ENCODE measurements at regions not wholly inside any gene's neighbourhood (a gene's known extent, or its start where the extent isn't known, plus 50 kb on each side); places are given as distances from the start of the nearest gene placed in this dataset.
"Not testable (repeated sequence)": the region's sequence is repeated elsewhere in the genome, so short reads cannot be mapped to it uniquely, and the experiment has no call there.

GRCh38 chr14:97995531-97995930 is 1198.3 kb downstream of the VRK1 start:
- no peak for FAIRE-seq
- TF ChIP-seq POLR2A (IDR thresholded peaks at IDR 0.05; ENCODE audit: low read depth, low read length) (no peak), POLR2AphosphoS5 (IDR thresholded peaks at IDR 0.05; ENCODE audit: low read depth, low read length) (no peak), PAX5 (IDR thresholded peaks at IDR 0.05; ENCODE audit: insufficient read depth, low read length, severe bottlenecking) (no peak), SPI1 (IDR thresholded peaks at IDR 0.05; ENCODE audit: low read depth, low read length) (no peak), POU2F2 (IDR thresholded peaks at IDR 0.05; ENCODE audit: low read depth, low read length) (no peak), TAF1 (IDR thresholded peaks at IDR 0.05; ENCODE audit: low read depth, low read length) (no peak)
- no peak for DNase-seq (ENCODE audit: insufficient read length, low spot score)

- DNase-seq (ENCODE audit: insufficient read length, low spot score) (no peak), FAIRE-seq (no peak)
- TF ChIP-seq SPI1 (IDR thresholded peaks at IDR 0.05; ENCODE audit: low read depth, low read length) (no peak), POLR2AphosphoS5 (IDR thresholded peaks at IDR 0.05; ENCODE audit: low read depth, low read length) (no peak), PAX5 (IDR thresholded peaks at IDR 0.05; ENCODE audit: insufficient read depth, low read length, severe bottlenecking) (no peak), POLR2A (IDR thresholded peaks at IDR 0.05; ENCODE audit: low read depth, low read length) (no peak), TAF1 (IDR thresholded peaks at IDR 0.05; ENCODE audit: low read depth, low read length) (no peak), POU2F2 (IDR thresholded peaks at IDR 0.05; ENCODE audit: low read depth, low read length) (no peak)
Measured at GRCh38 chr14:98006008-98006407, 1208.8 kb downstream of the VRK1 start.

- no peak for TF ChIP-seq POU2F2 (IDR thresholded peaks at IDR 0.05; ENCODE audit: low read depth, low read length)
- TF ChIP-seq POLR2AphosphoS5 (IDR thresholded peaks at IDR 0.05; ENCODE audit: low read depth, low read length) = no peak
- DNase-seq (ENCODE audit: insufficient read length, low spot score) (no peak), FAIRE-seq (no peak)
Measured at GRCh38 chr14:98008381-98009113, 1211.4 kb downstream of the VRK1 start.

GRCh38 chr14:98009177-98009576 is 1212.0 kb downstream of the VRK1 start:
- DNase-seq (ENCODE audit: insufficient read length, low spot score) = not testable (repeated sequence)

GRCh38 chr14:98010784-98011183 is 1213.6 kb downstream of the VRK1 start:
- FAIRE-seq = no peak
- no peak for DNase-seq (ENCODE audit: insufficient read length, low spot score)
- TF ChIP-seq PAX5 (IDR thresholded peaks at IDR 0.05; ENCODE audit: insufficient read depth, low read length, severe bottlenecking) = no peak
- TF ChIP-seq TAF1 (IDR thresholded peaks at IDR 0.05; ENCODE audit: low read depth, low read length) = no peak
- no peak for TF ChIP-seq POLR2AphosphoS5 (IDR thresholded peaks at IDR 0.05; ENCODE audit: low read depth, low read length)
- TF ChIP-seq SPI1 (IDR thresholded peaks at IDR 0.05; ENCODE audit: low read depth, low read length) = no peak
- no peak for TF ChIP-seq POU2F2 (IDR thresholded peaks at IDR 0.05; ENCODE audit: low read depth, low read length)
- no peak for TF ChIP-seq POLR2A (IDR thresholded peaks at IDR 0.05; ENCODE audit: low read depth, low read length)

More at GRCh38 chr14:98009177-98009576, 1212.0 kb downstream of the VRK1 start:
- not testable (repeated sequence) for FAIRE-seq

GRCh38 chr14:98014851-98015615 is 1217.9 kb downstream of the VRK1 start:
- DNase-seq (ENCODE audit: insufficient read length, low spot score) = no peak
- TF ChIP-seq TAF1 (IDR thresholded peaks at IDR 0.05; ENCODE audit: low read depth, low read length) = no peak
- no peak for TF ChIP-seq POU2F2 (IDR thresholded peaks at IDR 0.05; ENCODE audit: low read depth, low read length)
- no peak for TF ChIP-seq SPI1 (IDR thresholded peaks at IDR 0.05; ENCODE audit: low read depth, low read length)
- no peak for TF ChIP-seq POLR2A (IDR thresholded peaks at IDR 0.05; ENCODE audit: low read depth, low read length)
- TF ChIP-seq PAX5 (IDR thresholded peaks at IDR 0.05; ENCODE audit: insufficient read depth, low read length, severe bottlenecking) = no peak
- TF ChIP-seq POLR2AphosphoS5 (IDR thresholded peaks at IDR 0.05; ENCODE audit: low read depth, low read length) = no peak
- no peak for FAIRE-seq

GRCh38 chr14:98015921-98016320 is 1218.7 kb downstream of the VRK1 start:
- DNase-seq (ENCODE audit: insufficient read length, low spot score) = no peak
- TF ChIP-seq POLR2A (IDR thresholded peaks at IDR 0.05; ENCODE audit: low read depth, low read length) (no peak), TAF1 (IDR thresholded peaks at IDR 0.05; ENCODE audit: low read depth, low read length) (no peak), SPI1 (IDR thresholded peaks at IDR 0.05; ENCODE audit: low read depth, low read length) (no peak), POU2F2 (IDR thresholded peaks at IDR 0.05; ENCODE audit: low read depth, low read length) (no peak), POLR2AphosphoS5 (IDR thresholded peaks at IDR 0.05; ENCODE audit: low read depth, low read length) (no peak), PAX5 (IDR thresholded peaks at IDR 0.05; ENCODE audit: insufficient read depth, low read length, severe bottlenecking) (no peak)
- FAIRE-seq = no peak

GRCh38 chr14:98018628-98019027 is 1221.4 kb downstream of the VRK1 start:
- no peak for FAIRE-seq
- TF ChIP-seq SPI1 (IDR thresholded peaks at IDR 0.05; ENCODE audit: low read depth, low read length) = no peak
- TF ChIP-seq TAF1 (IDR thresholded peaks at IDR 0.05; ENCODE audit: low read depth, low read length) = no peak
- no peak for TF ChIP-seq PAX5 (IDR thresholded peaks at IDR 0.05; ENCODE audit: insufficient read depth, low read length, severe bottlenecking)
- no peak for TF ChIP-seq POLR2A (IDR thresholded peaks at IDR 0.05; ENCODE audit: low read depth, low read length)
- TF ChIP-seq POU2F2 (IDR thresholded peaks at IDR 0.05; ENCODE audit: low read depth, low read length) = no peak
- no peak for TF ChIP-seq POLR2AphosphoS5 (IDR thresholded peaks at IDR 0.05; ENCODE audit: low read depth, low read length)
- DNase-seq (ENCODE audit: insufficient read length, low spot score) = no peak

GRCh38 chr14:98022541-98023520 is 1225.6 kb downstream of the VRK1 start:
- DNase-seq (ENCODE audit: insufficient read length, low spot score) (no peak), FAIRE-seq (no peak)
- no peak for TF ChIP-seq TAF1 (IDR thresholded peaks at IDR 0.05; ENCODE audit: low read depth, low read length)
- TF ChIP-seq POLR2A (IDR thresholded peaks at IDR 0.05; ENCODE audit: low read depth, low read length) = no peak
- no peak for TF ChIP-seq SPI1 (IDR thresholded peaks at IDR 0.05; ENCODE audit: low read depth, low read length)
- no peak for TF ChIP-seq POU2F2 (IDR thresholded peaks at IDR 0.05; ENCODE audit: low read depth, low read length)
- TF ChIP-seq PAX5 (IDR thresholded peaks at IDR 0.05; ENCODE audit: insufficient read depth, low read length, severe bottlenecking) = no peak
- TF ChIP-seq POLR2AphosphoS5 (IDR thresholded peaks at IDR 0.05; ENCODE audit: low read depth, low read length) = no peak

Measured in GM12891 (cell line).